Right renal pelvis (tissue), 4 donors: ENCODE measurements at regions not wholly inside any gene's neighbourhood (a gene's known extent, or its start where the extent isn't known, plus 50 kb on each side); places are given as distances from the start of the nearest gene placed in this dataset.

ENCODE experiments used
- DNase-seq, 4 donors: peaks; one replicate each; pipeline ENCODE4 v3.0.0-alpha.2; 2013; ENCODE audit warnings: low read depth in 4 of 4, low spot score in 3 of 4, missing footprints in 1 of 4

GRCh38 chr2:493228-493627 lies 184.0 kb downstream of the TMEM18 start:
- no peak for DNase-seq

GRCh38 chr2:492178-492577 lies 185.0 kb downstream of the TMEM18 start:
- DNase-seq, result no peak

GRCh38 chr2:489838-490237 lies 187.4 kb downstream of the TMEM18 start:
- no peak for DNase-seq

GRCh38 chr2:489084-489483 lies 188.1 kb downstream of the TMEM18 start:
- DNase-seq, result no peak

- DNase-seq, result no peak
Measured at GRCh38 chr2:487186-488079, 189.8 kb downstream of the TMEM18 start.

GRCh38 chr2:486371-486770 lies 190.8 kb downstream of the TMEM18 start:
- no peak for DNase-seq

- DNase-seq, result no peak
Measured at GRCh38 chr2:481388-481787, 193.5 kb upstream of the ALKAL2 start.

- DNase-seq, result peak in 1 of 4 donors; percentile 38
Measured at GRCh38 chr2:479490-480176, 191.7 kb upstream of the ALKAL2 start.

GRCh38 chr2:479031-479430 lies 191.1 kb upstream of the ALKAL2 start:
- no peak for DNase-seq

- no peak for DNase-seq
Measured at GRCh38 chr2:471560-471959, 183.7 kb upstream of the ALKAL2 start.

- DNase-seq, result no peak
Measured at GRCh38 chr2:469514-469913, 181.6 kb upstream of the ALKAL2 start.

- no peak for DNase-seq
Measured at GRCh38 chr2:468648-469336, 180.9 kb upstream of the ALKAL2 start.

GRCh38 chr2:467892-468647 lies 180.2 kb upstream of the ALKAL2 start:
- no peak for DNase-seq

- no peak for DNase-seq
Measured at GRCh38 chr2:467543-467891, 179.6 kb upstream of the ALKAL2 start.

- no peak for DNase-seq
Measured at GRCh38 chr2:467101-467500, 179.2 kb upstream of the ALKAL2 start.

- DNase-seq, result no peak
Measured at GRCh38 chr2:464562-465309, 176.8 kb upstream of the ALKAL2 start.

GRCh38 chr2:460861-461260 lies 173.0 kb upstream of the ALKAL2 start:
- no peak for DNase-seq

GRCh38 chr2:459931-460330 lies 172.0 kb upstream of the ALKAL2 start:
- DNase-seq, result no peak

GRCh38 chr2:458425-458815 lies 170.5 kb upstream of the ALKAL2 start:
- DNase-seq, result no peak

- DNase-seq, result no peak
Measured at GRCh38 chr2:457792-458424, 170.0 kb upstream of the ALKAL2 start.
